ENCODE measurements at regions not wholly inside any gene's neighbourhood (a gene's known extent, or its start where the extent isn't known, plus 50 kb on each side); places are given as distances from the start of the nearest gene placed in this dataset.

DNA sequence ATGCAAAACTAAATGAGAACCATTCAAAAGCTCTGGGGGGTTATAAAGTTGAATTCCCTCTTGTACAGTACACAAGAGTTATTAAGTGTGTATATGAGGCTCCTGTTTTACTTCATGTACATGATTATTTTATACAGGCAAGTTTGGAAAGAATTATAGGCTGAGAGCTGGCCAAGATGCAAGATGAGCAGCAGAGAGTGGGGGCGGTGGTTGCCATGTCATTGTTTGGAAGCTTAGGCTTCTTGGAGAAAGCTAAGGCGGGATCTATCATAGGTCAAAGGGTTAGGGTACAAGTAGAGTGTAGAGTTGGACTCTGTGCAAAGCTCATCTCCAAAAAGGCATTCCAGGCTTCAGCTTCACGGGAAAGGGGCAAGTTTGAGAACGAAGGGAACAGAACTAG lies 297.1 kb upstream of the TBX3 start:
- TF ChIP-seq YY1 (IDR thresholded peaks at IDR 0.05; ENCODE audit: insufficient read depth, insufficient read length) (no peak), ZNF274 (IDR thresholded peaks at IDR 0.05; ENCODE audit: low read depth, low read length) (no peak)

Data from NT2/D1 (cell line).